Neural cell (in vitro differentiated cells): ENCODE measurements at regions not wholly inside any gene's neighbourhood (a gene's known extent, or its start where the extent isn't known, plus 50 kb on each side); places are given as distances from the start of the nearest gene placed in this dataset.

ENCODE experiments used
- H2AFZ ChIP-seq: fragments of 200-600, 300-800 bp; sonication (generic), shearing (Covaris generic); 2 replicates; pipeline ENCODE4 v1.6.0; 2014; ENCODE audit warnings: low read depth, mild to moderate bottlenecking, antibody characterized with exemption, low read length, moderate library complexity
- H3F3A ChIP-seq: fragments of 200-600 bp; shearing (Covaris generic); 2 replicates; pipeline ENCODE4 v1.6.1; 2016; ENCODE audit warnings: mild to moderate bottlenecking, moderate library complexity, mixed read lengths, antibody characterized with exemption, low read length; ENCODE audit not compliant: insufficient read depth, poor library complexity, severe bottlenecking
- H3K27ac ChIP-seq: fragments of 200-600, 300-800 bp; sonication (generic), shearing (Covaris generic); 2 replicates; pipeline ENCODE4 v1.5.1; 2014; ENCODE audit warnings: mild to moderate bottlenecking, low read length, moderate library complexity
- H3K27me3 ChIP-seq: fragments of 300-800, 200-600 bp; sonication (generic), shearing (Covaris generic); 2 replicates; pipeline ENCODE4 v1.6.0; 2014; ENCODE audit warnings: mild to moderate bottlenecking, low read depth, low read length, moderate library complexity; ENCODE audit not compliant: insufficient read depth
- H3K36me3 ChIP-seq: fragments of 300-800, 200-600 bp; sonication (generic), shearing (Covaris generic); 2 replicates; pipeline ENCODE4 v1.5.1; 2014; ENCODE audit warnings: mild to moderate bottlenecking, antibody characterized with exemption, low read length, moderate library complexity; ENCODE audit not compliant: insufficient read depth
- H3K4me2 ChIP-seq: fragments of 300-800, 200-600 bp; sonication (generic), shearing (Covaris generic); 2 replicates; pipeline ENCODE4 v1.6.0; 2014; ENCODE audit warnings: mild to moderate bottlenecking, low read length
- H3K4me3 ChIP-seq: fragments of 300-800, 200-600 bp; sonication (generic), shearing (Covaris generic); 2 replicates; pipeline ENCODE4 v1.5.1; 2014; ENCODE audit warnings: mild to moderate bottlenecking, low read length, moderate library complexity
- H3K79me2 ChIP-seq: fragments of 200-600 bp; shearing (Covaris generic); replicated peaks from 2 replicates; pipeline ENCODE4 v1.6.0; 2014; ENCODE audit warnings: mild to moderate bottlenecking, low read length, moderate library complexity; ENCODE audit not compliant: insufficient read depth
- H3K9ac ChIP-seq: fragments of 300-800, 200-600 bp; sonication (generic), shearing (Covaris generic); 2 replicates; pipeline ENCODE4 v1.6.1; 2016; ENCODE audit warnings: mild to moderate bottlenecking, low read length, mixed read lengths
- H3K9me2 ChIP-seq: fragments of 200-600 bp; shearing (Covaris generic); 2 replicates; pipeline ENCODE4 v1.6.1; 2016; ENCODE audit warnings: mild to moderate bottlenecking, low read length, mixed read lengths; ENCODE audit not compliant: insufficient read depth
- H3K9me3 ChIP-seq: fragments of 200-600, 300-800 bp; sonication (generic), shearing (Covaris generic); 2 replicates; pipeline ENCODE4 v1.6.1; 2016; ENCODE audit warnings: mild to moderate bottlenecking, mixed run types, low read length, moderate library complexity, mixed read lengths
- H4K20me1 ChIP-seq: fragments of 200-600 bp; shearing (Covaris generic); 2 replicates; pipeline ENCODE4 v1.6.1; 2016; ENCODE audit warnings: mild to moderate bottlenecking, mixed run types; ENCODE audit not compliant: insufficient read depth
- CTCF ChIP-seq: fragments of 450-650 bp; IDR thresholded peaks from 2 replicates; pipeline ENCODE4 v1.5.1; 2014; ENCODE audit warnings: antibody characterized with exemption, mild to moderate bottlenecking, moderate library complexity; ENCODE audit not compliant: poor library complexity, severe bottlenecking
- EP300 ChIP-seq: fragments of 450-650 bp; conservative IDR thresholded peaks from 2 replicates; pipeline ENCODE4 v1.6.1; 2014; ENCODE audit warnings: antibody characterized with exemption, mild to moderate bottlenecking, moderate library complexity; ENCODE audit not compliant: poor library complexity, severe bottlenecking
- EZH2 ChIP-seq: fragments of 200-600, 300-800 bp; shearing (Covaris generic), sonication (generic); IDR thresholded peaks from 2 replicates; pipeline ENCODE4 v1.6.1; 2014; ENCODE audit warnings: antibody characterized with exemption, low read length, borderline replicate concordance, mild to moderate bottlenecking; ENCODE audit not compliant: insufficient read depth, poor library complexity, severe bottlenecking
- MXI1 ChIP-seq: fragments of 450-650 bp; conservative IDR thresholded peaks from 2 replicates; pipeline ENCODE4 v1.6.1; 2014; ENCODE audit warnings: antibody characterized with exemption, mild to moderate bottlenecking; ENCODE audit not compliant: poor library complexity, severe bottlenecking
- POLR2AphosphoS5 ChIP-seq: IDR thresholded peaks from 2 replicates; pipeline ENCODE4 v1.6.1; 2012
- RAD21 ChIP-seq: fragments of 450-650 bp; conservative IDR thresholded peaks from 2 replicates; pipeline ENCODE4 v1.6.1; 2014; ENCODE audit warnings: antibody characterized with exemption, mild to moderate bottlenecking, moderate library complexity
- REST ChIP-seq: IDR thresholded peaks from 2 replicates; pipeline ENCODE4 v1.6.1; 2012; ENCODE audit warnings: borderline replicate concordance
- SMC3 ChIP-seq: fragments of 450-650 bp; conservative IDR thresholded peaks from 2 replicates; pipeline ENCODE4 v1.6.1; 2014; ENCODE audit warnings: antibody characterized with exemption, mild to moderate bottlenecking, moderate library complexity; ENCODE audit not compliant: poor library complexity
- TAF1 ChIP-seq: IDR thresholded peaks from 2 replicates; pipeline ENCODE4 v1.6.1; 2012; ENCODE audit warnings: low read depth

- Histone ChIP-seq H3K9me2 (no peaks in the 10 kb centered on the region), H3K4me3 (no peak overlapping the region), H3K79me2 (no peaks in the 10 kb centered on the region), H2AFZ (no peak overlapping the region), H3K27me3 (no peaks in the 10 kb centered on the region), H3K36me3 (no peaks in the 10 kb centered on the region), H3K9ac (no peak overlapping the region), H3F3A (no peaks in the 10 kb centered on the region), H4K20me1 (no peaks in the 10 kb centered on the region), H3K27ac (no peak overlapping the region), H3K9me3 (no peaks in the 10 kb centered on the region), H3K4me2 (no peak overlapping the region)
- TF ChIP-seq EZH2, result no peak
- TF ChIP-seq POLR2AphosphoS5, result no peak
- no peak for TF ChIP-seq MXI1
- no peak for TF ChIP-seq SMC3
- no peak for TF ChIP-seq CTCF
- no peak for TF ChIP-seq TAF1
- TF ChIP-seq REST, result no peak
- TF ChIP-seq RAD21, result no peak
- no peak for TF ChIP-seq EP300
Observed at GRCh38 chr14:38948171-38948570, 154.9 kb downstream of the SEC23A start.

- Histone ChIP-seq H3K4me3 (no peak overlapping the region), H3K9me2 (no peaks in the 10 kb centered on the region)
Observed at GRCh38 chr14:38947343-38947742, 155.7 kb downstream of the SEC23A start.

GRCh38 chr14:38944691-38945090 lies 158.3 kb downstream of the SEC23A start:
- no peak for TF ChIP-seq CTCF
- no peak for TF ChIP-seq MXI1
- TF ChIP-seq TAF1, result no peak
- no peak for TF ChIP-seq REST
- TF ChIP-seq RAD21, result no peak
- no peak for TF ChIP-seq SMC3
- no peak for TF ChIP-seq EZH2
- no peak for TF ChIP-seq POLR2AphosphoS5
- TF ChIP-seq EP300, result no peak
- H3K27ac ChIP-seq, result no peak overlapping the region

More at GRCh38 chr14:38947343-38947742, 155.7 kb downstream of the SEC23A start:
- TF ChIP-seq TAF1 (no peak), POLR2AphosphoS5 (no peak), RAD21 (no peak), EP300 (no peak), SMC3 (no peak)
- no peaks in the 10 kb centered on the region for H3K27me3 ChIP-seq
- no peak overlapping the region for H3K27ac ChIP-seq
- no peak overlapping the region for H3K9ac ChIP-seq
- H4K20me1 ChIP-seq, result no peaks in the 10 kb centered on the region
- H2AFZ ChIP-seq, result no peak overlapping the region
- no peak overlapping the region for H3K4me2 ChIP-seq
- H3K9me3 ChIP-seq, result no peaks in the 10 kb centered on the region
- no peaks in the 10 kb centered on the region for H3F3A ChIP-seq
- H3K79me2 ChIP-seq, result no peaks in the 10 kb centered on the region
- H3K36me3 ChIP-seq, result no peaks in the 10 kb centered on the region

More at GRCh38 chr14:38944691-38945090, 158.3 kb downstream of the SEC23A start:
- Histone ChIP-seq H3K9me2 (no peaks in the 10 kb centered on the region), H3K9me3 (no peaks in the 10 kb centered on the region), H3F3A (no peaks in the 10 kb centered on the region), H3K9ac (no peak overlapping the region), H3K79me2 (no peaks in the 10 kb centered on the region), H3K4me2 (no peak overlapping the region), H3K4me3 (no peak overlapping the region), H3K27me3 (no peaks in the 10 kb centered on the region), H3K36me3 (no peaks in the 10 kb centered on the region), H4K20me1 (no peaks in the 10 kb centered on the region), H2AFZ (no peak overlapping the region)
